GM12878 (cell line): ENCODE measurements at regions not wholly inside any gene's neighbourhood (a gene's known extent, or its start where the extent isn't known, plus 50 kb on each side); places are given as distances from the start of the nearest gene placed in this dataset.

Experiments
- ATAC-seq: fragments of 200-7000 bp; cut with Tn5 transposase; 3 replicates; pipeline ENCODE4 v1.9.1; 2020; ENCODE audit warnings: mild to moderate bottlenecking, moderate library complexity
- BruUV-seq: library from RNA; stranded (reverse); fragments of 400-500 nt; replicated peaks from 2 replicates; lab custom pipeline; 2021; lab: Mats Ljungman, UMichigan
- CTCF ChIA-PET: fragments of 300-600 bp; sonication (Branson Sonifier 250); formaldehyde crosslinking; extraction: SDS; loops from one replicate; lab custom pipeline; 2021; ENCODE audit warnings: inconsistent platforms; lab: Yijun Ruan, JAX
- POLR2A ChIA-PET: fragments of 350-600 bp; formaldehyde crosslinking; extraction: SDS; loops from one replicate; lab custom pipeline; 2021; ENCODE audit warnings: inconsistent platforms; lab: Charles Lee
- RAD21 ChIA-PET: fragments of 300-600 bp; sonication (Branson Sonifier 250); formaldehyde crosslinking; loops from one replicate; lab custom pipeline; 2023; ENCODE audit warnings: antibody characterized with exemption; ENCODE audit not compliant: unreplicated experiment; lab: Charles Lee
- SMC1A ChIA-PET: fragments of 300-600 bp; sonication (Branson Sonifier 250); formaldehyde crosslinking; loops from one replicate; lab custom pipeline; 2023; ENCODE audit not compliant: unreplicated experiment, uncharacterized antibody; lab: Charles Lee
- DNase-seq: peaks from one replicate; pipeline ENCODE4 v3.0.0-alpha.2; 2011; ENCODE audit warnings: low read depth, low spot score
- FAIRE-seq: peaks from 3 replicates; lab custom pipeline; 2011; peaks lifted over from hg19 to GRCh38; lab: Jason Lieb, UNC
- H2AFZ ChIP-seq: 2 replicates; pipeline ENCODE4 v1.6.0; 2011; ENCODE audit warnings: low read depth, low read length, control low read depth; ENCODE audit not compliant: control insufficient read depth
- H3K27ac ChIP-seq: 2 replicates; pipeline ENCODE4 v1.5.1; 2011; ENCODE audit warnings: control low read depth; ENCODE audit not compliant: control insufficient read depth, insufficient read depth
- H3K27me3 ChIP-seq, 2 experiments: replicated peaks in 1 of 2; 2 replicates each; pipeline versions ENCODE4 v1.6.0 to v1.6.1; 2011; ENCODE audit warnings: low read length in 1 of 2; ENCODE audit not compliant: control insufficient read depth in 2 of 2, insufficient read depth in 2 of 2
- H3K36me3 ChIP-seq, 2 experiments: 2 replicates each; pipeline ENCODE4 v1.5.1; 2011; ENCODE audit warnings: low read length in 1 of 2; ENCODE audit not compliant: control insufficient read depth in 2 of 2, insufficient read depth in 2 of 2
- H3K4me1 ChIP-seq: 2 replicates; pipeline ENCODE4 v1.6.1; 2011; ENCODE audit warnings: mild to moderate bottlenecking, low read length, moderate library complexity, mixed read lengths; ENCODE audit not compliant: control insufficient read depth, insufficient read depth
- H3K4me2 ChIP-seq: 2 replicates; pipeline ENCODE4 v1.6.0; 2011; ENCODE audit warnings: control low read depth; ENCODE audit not compliant: control insufficient read depth, insufficient read depth
- H3K4me3 ChIP-seq: fragments of 200-600 bp; sonication (generic); 2 replicates; pipeline ENCODE4 v1.5.1; 2016
- H3K79me2 ChIP-seq: 2 replicates; pipeline ENCODE4 v1.6.0; 2011; ENCODE audit warnings: low read length; ENCODE audit not compliant: control insufficient read depth, insufficient read depth
- H3K9ac ChIP-seq: 2 replicates; pipeline ENCODE4 v1.8.0; 2011; ENCODE audit warnings: low read length, control low read depth, mixed read lengths; ENCODE audit not compliant: control insufficient read depth, insufficient read depth
- H3K9me3 ChIP-seq: replicated peaks from 3 replicates; pipeline ENCODE4 v1.5.1; 2011; ENCODE audit warnings: mild to moderate bottlenecking, low read length; ENCODE audit not compliant: control insufficient read depth, insufficient read depth
- H4K20me1 ChIP-seq: 2 replicates; pipeline ENCODE4 v1.6.0; 2011; ENCODE audit not compliant: control insufficient read depth, insufficient read depth
- ATF2 ChIP-seq: IDR thresholded peaks from 2 replicates; pipeline ENCODE4 v1.6.1; 2012; ENCODE audit warnings: low read length, inconsistent platforms
- BMI1 ChIP-seq: fragments of 450-650 bp; IDR thresholded peaks from 2 replicates; pipeline ENCODE4 v1.6.1; 2016; ENCODE audit warnings: mild to moderate bottlenecking, moderate library complexity, borderline replicate concordance
- CEBPZ ChIP-seq: fragments of 150-350 bp; IDR thresholded peaks from 2 replicates; pipeline ENCODE4 v1.6.1; 2016; ENCODE audit warnings: low read depth, low read length
- IKZF2 ChIP-seq, 2 experiments: fragments of 450-650 bp; IDR thresholded peaks; 2 replicates each; pipeline ENCODE4 v1.6.1; 2017; ENCODE audit warnings: mild to moderate bottlenecking in 2 of 2, moderate library complexity in 2 of 2
- KAT2A ChIP-seq: conservative IDR thresholded peaks from 2 replicates; pipeline ENCODE4 v1.6.1; 2011; ENCODE audit warnings: low read depth, low read length; ENCODE audit not compliant: control insufficient read depth
- NR2C1 ChIP-seq: fragments of 450-650 bp; IDR thresholded peaks from 2 replicates; pipeline ENCODE4 v1.6.1; 2017; ENCODE audit warnings: antibody characterized with exemption, mild to moderate bottlenecking, moderate library complexity
- PAX5 ChIP-seq: IDR thresholded peaks from 2 replicates; pipeline ENCODE4 v1.6.1; 2011; ENCODE audit warnings: low read depth, low read length, borderline replicate concordance
- POLR2A ChIP-seq: IDR thresholded peaks from 2 replicates; pipeline ENCODE4 v1.6.1; 2011; ENCODE audit warnings: low read depth, mild to moderate bottlenecking, low read length
- POLR2AphosphoS5 ChIP-seq: IDR thresholded peaks from 2 replicates; pipeline ENCODE4 v1.6.1; 2011; ENCODE audit warnings: mild to moderate bottlenecking, low read length, inconsistent platforms
- RB1 ChIP-seq: fragments of 450-650 bp; formaldehyde crosslinking; IDR thresholded peaks from 2 replicates; pipeline ENCODE4 v1.6.1; 2017; ENCODE audit warnings: mild to moderate bottlenecking, borderline replicate concordance
- RUNX3 ChIP-seq: IDR thresholded peaks from 2 replicates; pipeline ENCODE4 v1.6.1; 2012; ENCODE audit warnings: low read length, inconsistent platforms
- SREBF2 ChIP-seq: IDR thresholded peaks from 2 replicates; pipeline ENCODE4 v1.6.1; 2012; ENCODE audit warnings: mild to moderate bottlenecking, low read length
- STAT1 ChIP-seq: fragments of 450-650 bp; conservative IDR thresholded peaks from 2 replicates; pipeline ENCODE4 v1.6.1; 2014; ENCODE audit warnings: antibody characterized with exemption, mild to moderate bottlenecking
- STAT3 ChIP-seq: IDR thresholded peaks from 2 replicates; pipeline ENCODE4 v1.6.1; 2011; ENCODE audit warnings: low read depth, low read length, improper control_type of control experiment
- SUZ12 ChIP-seq: fragments of 200-600 bp; sonication (generic); IDR thresholded peaks from one replicate; pipeline ENCODE4 v1.6.1; 2018; ENCODE audit warnings: antibody characterized with exemption, mild to moderate bottlenecking; ENCODE audit not compliant: unreplicated experiment
- ZBTB11 ChIP-seq: fragments of 450-650 bp; formaldehyde crosslinking; IDR thresholded peaks from 2 replicates; pipeline ENCODE4 v1.5.0; 2022; ENCODE audit warnings: mild to moderate bottlenecking, missing genetic modification characterization
- ZNF384 ChIP-seq: IDR thresholded peaks from 2 replicates; pipeline ENCODE4 v1.6.1; 2012; ENCODE audit warnings: low read depth, mild to moderate bottlenecking, low read length, improper control_type of control experiment, borderline replicate concordance
- whole genome bisulfite sequencing: methylation state at CpG from one replicate; pipeline ENCODE4 v1.1.6; 2016; ENCODE audit warnings: low lambda C conversion rate; ENCODE audit not compliant: insufficient replicate concordance, insufficient coverage; ENCODE audit errors: missing lambda C conversion rate; 5-methylcytosine and 5-hydroxymethylcytosine counted together
- in situ Hi-C: fragments of 300-500 bp; cut with MboI; formaldehyde crosslinking; loops from 9 replicates; pipeline ENCODE4 v1.14.3; 2018; ENCODE audit warnings: mixed read lengths
- intact Hi-C: fragments of 100-400 bp; cut with micrococcal nuclease; formaldehyde crosslinking; loops from one replicate; pipeline ENCODE4 v1.14.2; 2022; ENCODE audit not compliant: unreplicated experiment

- POLR2A ChIA-PET = no interaction called here
- Histone ChIP-seq H3K79me2 (no peaks in the 10 kb centered on the region), H3K4me1 (no peaks in the 10 kb centered on the region), H3K9ac (no peak overlapping the region), H3K4me3 (no peak overlapping the region), H3K27me3 (no peaks in the 10 kb centered on the region), H3K9me3 (no peaks in the 10 kb centered on the region; the same call in 2 of the 3 replicates), H3K36me3 (no peaks in the 10 kb centered on the region), H3K4me2 (no peak overlapping the region)
- SMC1A ChIA-PET = no interaction called here
- 51% methylated on average over 29 of the region's 30 CpGs for WGBS
- BruUV-seq = no TSS peak
- in situ Hi-C loops = no loop called here
- FAIRE-seq (no peak), DNase-seq (no peak), ATAC-seq (no peak)
- RAD21 ChIA-PET = no interaction called here
- no peak for TF ChIP-seq IKZF2 (IDR thresholded peaks at IDR 0.05)
- no peak for TF ChIP-seq NR2C1
- TF ChIP-seq BMI1 = no peak
- no peak for TF ChIP-seq ZBTB11 (CRISPR knock-in tag)
- TF ChIP-seq STAT3 = no peak
- no peak for TF ChIP-seq SUZ12
- TF ChIP-seq POLR2AphosphoS5 = no peak
- no peak for TF ChIP-seq RB1
- no peak for TF ChIP-seq RUNX3
- no peak for TF ChIP-seq KAT2A
- no peak for TF ChIP-seq PAX5
- TF ChIP-seq SREBF2 = no peak
- TF ChIP-seq ATF2 = no peak
- no peak for TF ChIP-seq CEBPZ
- no peak for TF ChIP-seq ZNF384
- TF ChIP-seq STAT1 = no peak
- no peak for TF ChIP-seq POLR2A
- TF ChIP-seq, all 136 proteins: peak for 0
- intact Hi-C loops = no loop called here
- CTCF ChIA-PET = no interaction called here
- H4K20me1 ChIP-seq = no peaks in the 10 kb centered on the region
- no peak overlapping the region for H3K27ac ChIP-seq
- no peak overlapping the region for H2AFZ ChIP-seq
These were observed 238.0 kb upstream of the SALL3 start for GRCh38 chr18:78741381-78742217.
